Ishikawa (cell line): ENCODE measurements at regions not wholly inside any gene's neighbourhood (a gene's known extent, or its start where the extent isn't known, plus 50 kb on each side); places are given as distances from the start of the nearest gene placed in this dataset.

ENCODE experiments used
- CEBPB ChIP-seq: IDR thresholded peaks from 2 replicates; pipeline ENCODE4 v1.6.1; 2012
- CREB1 ChIP-seq: IDR thresholded peaks from 2 replicates; pipeline ENCODE4 v1.6.1; 2012; ENCODE audit warnings: low read depth
- EGR1 ChIP-seq: IDR thresholded peaks from 2 replicates; pipeline ENCODE4 v1.6.1; 2012
- EP300 ChIP-seq: IDR thresholded peaks from 2 replicates; pipeline ENCODE4 v1.6.1; 2012; ENCODE audit warnings: borderline replicate concordance
- FOXM1 ChIP-seq: IDR thresholded peaks from 2 replicates; pipeline ENCODE4 v1.6.1; 2012; ENCODE audit warnings: low read depth, borderline replicate concordance
- NFIC ChIP-seq: IDR thresholded peaks from 2 replicates; pipeline ENCODE4 v1.6.1; 2012
- RAD21 ChIP-seq: IDR thresholded peaks from 2 replicates; pipeline ENCODE4 v1.6.1; 2012; ENCODE audit warnings: low read depth
- REST ChIP-seq: IDR thresholded peaks from 2 replicates; pipeline ENCODE4 v1.6.1; 2012; ENCODE audit warnings: low read depth, mild to moderate bottlenecking
- TAF1 ChIP-seq: IDR thresholded peaks from 2 replicates; pipeline ENCODE4 v1.6.1; 2012; ENCODE audit warnings: low read depth, mild to moderate bottlenecking
- TCF12 ChIP-seq: IDR thresholded peaks from 2 replicates; pipeline ENCODE4 v1.6.1; 2012; ENCODE audit warnings: low read depth
- TEAD4 ChIP-seq: IDR thresholded peaks from 2 replicates; pipeline ENCODE4 v1.6.1; 2012
- USF1 ChIP-seq: IDR thresholded peaks from 2 replicates; pipeline ENCODE4 v1.6.1; 2012
- YY1 ChIP-seq: IDR thresholded peaks from 2 replicates; pipeline ENCODE4 v1.6.1; 2012; ENCODE audit warnings: low read depth
- ZBTB7A ChIP-seq: IDR thresholded peaks from 2 replicates; pipeline ENCODE4 v1.6.1; 2012; ENCODE audit warnings: low read depth
- TF ChIP-seq, protein P1 (sequence below): IDR thresholded peaks from 2 replicates; pipeline ENCODE4 v1.6.1; 2012

- TF ChIP-seq, protein P1, sequence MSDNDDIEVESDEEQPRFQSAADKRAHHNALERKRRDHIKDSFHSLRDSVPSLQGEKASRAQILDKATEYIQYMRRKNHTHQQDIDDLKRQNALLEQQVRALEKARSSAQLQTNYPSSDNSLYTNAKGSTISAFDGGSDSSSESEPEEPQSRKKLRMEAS, result no peak
Observed at GRCh38 chr9:78923966-78924659, 627.2 kb downstream of the PSAT1 start.

DNA sequence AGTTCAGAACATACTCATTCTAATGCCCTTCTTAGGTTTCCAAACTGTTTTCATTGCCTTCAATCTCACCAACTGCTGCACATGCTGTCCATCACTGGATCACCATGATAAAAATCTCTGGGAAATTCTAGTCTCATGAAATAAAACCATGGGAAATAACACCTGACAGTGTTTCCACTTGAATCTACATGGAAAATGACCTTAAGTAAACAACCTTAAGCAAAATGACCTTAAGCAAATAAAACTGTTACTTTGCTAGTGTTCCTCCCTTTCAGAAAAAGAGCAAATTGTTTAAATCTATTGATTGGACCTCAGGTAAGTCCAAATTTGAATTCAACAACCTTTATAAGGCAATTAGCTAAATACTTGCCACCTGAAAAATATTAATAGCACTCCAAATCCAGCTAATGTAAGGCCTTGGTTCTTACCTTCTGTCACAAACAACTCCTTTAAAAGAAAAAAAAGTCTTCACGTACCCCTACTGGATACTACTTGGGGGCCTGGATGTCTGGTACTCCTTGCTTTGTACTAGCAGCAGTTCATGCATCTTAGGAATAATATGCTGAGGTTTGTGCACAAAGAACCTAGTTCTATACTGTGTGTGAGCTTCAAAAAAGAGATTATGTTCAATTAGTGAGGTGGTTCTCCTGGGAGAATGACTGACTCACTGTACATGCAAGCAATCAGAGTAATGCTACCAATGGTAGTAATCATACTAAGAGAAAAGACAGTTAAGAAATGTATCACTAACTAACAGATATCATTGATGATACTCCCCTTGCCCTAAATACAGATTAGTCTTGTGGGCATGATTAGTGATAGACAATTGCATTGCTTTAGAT, 630.4 kb downstream of the PSAT1 start:
- TF ChIP-seq FOXM1, result no peak
- no peak for TF ChIP-seq NFIC
- TF ChIP-seq ZBTB7A, result no peak
- TF ChIP-seq, protein P1, result no peak
- TF ChIP-seq EP300, result no peak
- TF ChIP-seq CEBPB, result no peak
- no peak for TF ChIP-seq RAD21
- TF ChIP-seq YY1, result no peak
- no peak for TF ChIP-seq REST
- no peak for TF ChIP-seq TCF12
- TF ChIP-seq CREB1, result no peak
- no peak for TF ChIP-seq EGR1
- TF ChIP-seq USF1, result no peak
- TF ChIP-seq TAF1, result no peak
- no peak for TF ChIP-seq TEAD4

DNA sequence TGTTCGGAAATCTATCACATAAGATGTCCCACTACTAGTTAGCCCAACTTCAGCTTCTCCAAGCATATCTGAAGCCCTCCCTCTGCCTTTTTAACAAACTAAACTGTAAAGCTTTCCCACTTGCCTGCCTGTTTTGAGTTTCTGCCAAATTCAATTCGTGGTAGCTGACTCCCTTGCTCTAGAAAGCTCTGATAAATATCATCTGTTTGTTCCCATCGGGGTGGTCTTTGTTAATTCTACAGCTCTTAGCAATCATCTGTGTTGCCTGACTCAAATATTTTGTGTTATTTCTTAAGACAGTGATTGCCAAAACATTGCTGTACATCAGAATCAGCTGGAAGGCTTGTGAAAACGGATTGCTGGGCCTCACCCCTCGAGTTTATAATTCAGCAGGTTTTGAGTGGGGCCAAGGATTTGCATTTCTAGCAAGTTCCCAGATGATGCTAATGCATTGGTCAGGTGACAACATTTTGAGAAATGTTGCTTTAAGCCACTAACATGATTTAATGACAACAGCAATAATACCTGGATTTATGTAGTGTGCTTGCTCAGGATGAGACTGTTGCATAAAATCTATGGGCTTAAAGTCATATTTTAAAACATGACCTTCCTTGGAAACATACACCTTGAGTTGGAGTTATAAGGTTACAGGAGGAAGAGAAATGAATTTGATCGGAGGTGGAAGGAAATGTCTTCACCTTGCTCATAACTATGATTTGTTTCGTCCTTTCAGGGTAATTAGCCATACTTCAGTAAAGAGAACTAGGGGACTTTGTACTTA, 631.9 kb downstream of the PSAT1 start:
- TF ChIP-seq RAD21, result no peak
- TF ChIP-seq YY1, result no peak
- no peak for TF ChIP-seq CREB1
- no peak for TF ChIP-seq REST
- TF ChIP-seq, protein P1, result no peak
- TF ChIP-seq TCF12, result no peak
- no peak for TF ChIP-seq ZBTB7A
- TF ChIP-seq EGR1, result no peak
- TF ChIP-seq NFIC, result no peak
- no peak for TF ChIP-seq USF1
- no peak for TF ChIP-seq CEBPB
- no peak for TF ChIP-seq TAF1
- TF ChIP-seq TEAD4, result no peak
- no peak for TF ChIP-seq EP300
- TF ChIP-seq FOXM1, result no peak

- TF ChIP-seq EP300, result no peak
Observed at GRCh38 chr9:78930281-78930680, 633.4 kb downstream of the PSAT1 start.

DNA sequence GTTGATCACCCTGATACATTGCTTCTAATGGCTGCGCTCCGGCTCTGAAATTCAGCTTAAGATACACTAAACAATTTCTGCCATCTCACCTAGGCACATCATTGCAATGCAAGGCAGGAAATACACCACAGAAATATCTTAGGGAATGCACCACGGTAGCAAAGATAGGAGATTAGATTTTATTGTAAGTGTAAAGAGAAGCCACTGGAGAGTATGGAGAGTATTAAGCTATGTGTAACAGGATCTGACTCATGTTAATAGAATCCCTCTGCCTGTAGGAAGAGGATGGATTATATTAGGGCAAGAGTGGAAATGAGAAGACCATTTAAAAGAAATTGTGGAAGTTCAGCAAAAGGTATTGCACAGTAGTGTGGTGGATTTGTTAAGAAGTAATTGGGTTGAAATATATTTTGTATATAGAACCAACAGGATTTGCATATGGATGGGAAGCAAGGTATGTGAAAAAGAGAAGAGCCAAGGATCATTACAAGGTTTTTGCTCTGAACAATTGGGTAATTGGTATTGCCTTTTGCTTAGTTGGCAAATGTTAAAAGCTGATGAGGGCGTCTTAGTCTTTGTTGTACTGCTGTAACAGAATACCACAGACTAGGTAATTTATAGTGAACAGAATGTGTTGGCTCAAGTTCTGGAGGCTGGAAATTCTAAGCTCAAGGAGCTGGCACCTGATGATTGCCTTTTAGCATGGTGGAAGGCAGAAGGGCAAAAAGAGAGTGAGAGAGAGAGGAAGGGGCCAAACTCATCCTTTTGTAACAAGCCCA, 636.1 kb downstream of the PSAT1 start:
- TF ChIP-seq CEBPB, result no peak
- no peak for TF ChIP-seq RAD21
- TF ChIP-seq ZBTB7A, result no peak
- TF ChIP-seq YY1, result no peak
- no peak for TF ChIP-seq TEAD4
- no peak for TF ChIP-seq FOXM1
- TF ChIP-seq EGR1, result no peak
- TF ChIP-seq, protein P1, result no peak
- TF ChIP-seq NFIC, result no peak
- TF ChIP-seq REST, result no peak
- TF ChIP-seq TCF12, result no peak
- TF ChIP-seq EP300, result no peak
- TF ChIP-seq USF1, result no peak
- no peak for TF ChIP-seq TAF1
